A172 (cell line): ENCODE measurements at regions not wholly inside any gene's neighbourhood (a gene's known extent, or its start where the extent isn't known, plus 50 kb on each side); places are given as distances from the start of the nearest gene placed in this dataset.

Source experiments
- DNase-seq: peaks from one replicate; pipeline ENCODE4 v3.0.0-alpha.2; 2015; ENCODE audit warnings: low spot score

- no peak for DNase-seq
Measured at GRCh38 chr5:167998148-167998767, 293.2 kb upstream of the WWC1 start.

- no peak for DNase-seq
Measured at GRCh38 chr5:167999182-167999581, 292.3 kb upstream of the WWC1 start.

GRCh38 chr5:168001318-168001717 lies 290.1 kb upstream of the WWC1 start:
- no peak for DNase-seq

- no peak for DNase-seq
Measured at GRCh38 chr5:168002116-168002515, 289.3 kb upstream of the WWC1 start.

GRCh38 chr5:168005093-168005492 lies 286.4 kb upstream of the WWC1 start:
- DNase-seq = no peak

- DNase-seq = no peak
Measured at GRCh38 chr5:168005936-168006335, 285.5 kb upstream of the WWC1 start.

GRCh38 chr5:168006456-168007130 lies 284.9 kb upstream of the WWC1 start:
- DNase-seq = no peak

GRCh38 chr5:168007286-168007685 lies 284.2 kb upstream of the WWC1 start:
- no peak for DNase-seq

- no peak for DNase-seq
Measured at GRCh38 chr5:168008555-168008954, 282.9 kb upstream of the WWC1 start.

GRCh38 chr5:168011096-168011495 lies 280.3 kb upstream of the WWC1 start:
- no peak for DNase-seq

- no peak for DNase-seq
Measured at GRCh38 chr5:168012006-168012405, 279.4 kb upstream of the WWC1 start.

- no peak for DNase-seq
Measured at GRCh38 chr5:168013546-168013945, 277.9 kb upstream of the WWC1 start.

- no peak for DNase-seq
Measured at GRCh38 chr5:168014433-168015123, 276.9 kb upstream of the WWC1 start.

- peak; percentile 43 for DNase-seq
Measured at GRCh38 chr5:168015506-168015905, 275.9 kb upstream of the WWC1 start.

- DNase-seq = no peak
Measured at GRCh38 chr5:168017313-168017712, 274.1 kb upstream of the WWC1 start.

- no peak for DNase-seq
Measured at GRCh38 chr5:168019143-168019542, 272.3 kb upstream of the WWC1 start.

- DNase-seq = peak; percentile 34
Measured at GRCh38 chr5:168020542-168021294, 270.7 kb upstream of the WWC1 start.

GRCh38 chr5:168022446-168023169 lies 268.8 kb upstream of the WWC1 start:
- no peak for DNase-seq

GRCh38 chr5:168023191-168023590 lies 268.3 kb upstream of the WWC1 start:
- no peak for DNase-seq

- DNase-seq = no peak
Measured at GRCh38 chr5:168024306-168024705, 267.1 kb upstream of the WWC1 start.

GRCh38 chr5:168027007-168027406 lies 264.4 kb upstream of the WWC1 start:
- no peak for DNase-seq

GRCh38 chr5:168030912-168031311 lies 260.5 kb upstream of the WWC1 start:
- DNase-seq = no peak
